ENCODE measurements at regions not wholly inside any gene's neighbourhood (a gene's known extent, or its start where the extent isn't known, plus 50 kb on each side); places are given as distances from the start of the nearest gene placed in this dataset.

GRCh38 chr9:87122947-87123685 is 175.8 kb upstream of the GAS1 start:
- no peak for DNase-seq

GRCh38 chr9:87123830-87124229 is 176.5 kb upstream of the GAS1 start:
- DNase-seq = no peak

- no peak for DNase-seq
Observed at GRCh38 chr9:87125819-87126218, 178.5 kb upstream of the GAS1 start.

- DNase-seq = no peak
Observed at GRCh38 chr9:87127543-87127942, 180.2 kb upstream of the GAS1 start.

- DNase-seq = no peak
Observed at GRCh38 chr9:87127978-87128614, 180.8 kb upstream of the GAS1 start.

GRCh38 chr9:87128844-87129493 is 181.7 kb upstream of the GAS1 start:
- DNase-seq = no peak

- no peak for DNase-seq
Observed at GRCh38 chr9:87135074-87135473, 187.8 kb upstream of the GAS1 start.

- no peak for DNase-seq
Observed at GRCh38 chr9:87137718-87138117, 190.4 kb upstream of the GAS1 start.

GRCh38 chr9:87138128-87139040 is 191.1 kb upstream of the GAS1 start:
- DNase-seq = no peak

- DNase-seq = no peak
Observed at GRCh38 chr9:87139099-87139730, 191.9 kb upstream of the GAS1 start.

- no peak for DNase-seq
Observed at GRCh38 chr9:87140142-87140541, 192.8 kb upstream of the GAS1 start.

- no peak for DNase-seq
Observed at GRCh38 chr9:87140605-87141109, 193.4 kb upstream of the GAS1 start.

GRCh38 chr9:87141124-87141523 is 193.8 kb upstream of the GAS1 start:
- DNase-seq = no peak

- DNase-seq = no peak
Observed at GRCh38 chr9:87146933-87147332, 199.6 kb upstream of the GAS1 start.

GRCh38 chr9:87147839-87148238 is 200.5 kb upstream of the GAS1 start:
- DNase-seq = no peak

GRCh38 chr9:87148331-87149104 is 201.2 kb upstream of the GAS1 start:
- peak; percentile 81 for DNase-seq

- DNase-seq = no peak
Observed at GRCh38 chr9:87149799-87150198, 202.5 kb upstream of the GAS1 start.

- no peak for DNase-seq
Observed at GRCh38 chr9:87152256-87152655, 204.9 kb upstream of the GAS1 start.

GRCh38 chr9:87156247-87156646 is 208.9 kb upstream of the GAS1 start:
- DNase-seq = no peak

GRCh38 chr9:87157366-87158031 is 210.2 kb upstream of the GAS1 start:
- no peak for DNase-seq

- no peak for DNase-seq
Observed at GRCh38 chr9:87158765-87159164, 211.5 kb upstream of the GAS1 start.
